ENCODE measurements at regions not wholly inside any gene's neighbourhood (a gene's known extent, or its start where the extent isn't known, plus 50 kb on each side); places are given as distances from the start of the nearest gene placed in this dataset.
"Not testable (repeated sequence)": the region's sequence is repeated elsewhere in the genome, so short reads cannot be mapped to it uniquely, and the experiment has no call there.

DNA sequence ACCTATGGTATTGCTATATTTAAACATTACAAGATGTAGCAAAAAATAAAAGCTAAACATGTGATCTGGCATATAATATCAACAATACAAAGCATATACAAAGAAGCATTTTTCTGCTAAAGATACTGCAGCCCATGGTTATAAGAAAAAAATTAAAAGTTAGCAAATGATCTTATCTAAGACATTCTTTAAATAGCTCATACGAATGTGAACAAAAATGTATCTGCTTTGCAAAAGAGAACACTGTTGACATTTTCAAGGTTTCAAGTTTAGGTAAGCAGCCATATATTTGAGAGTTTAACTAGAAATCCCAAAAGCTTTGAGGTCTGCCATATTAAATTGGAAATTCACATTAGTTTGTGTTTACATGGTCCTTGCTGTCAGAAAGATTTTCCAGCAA lies 301.0 kb upstream of the SLC39A10 start:
- peaks cover 7% of the 10 kb centered on the region; the same call in 1 of the 2 replicates for H3K4me1 ChIP-seq (ENCODE audit: control insufficient read depth, insufficient read depth, low read length)
- H3K36me3 ChIP-seq (ENCODE audit: control insufficient read depth, insufficient read depth, low read length) = no peaks in the 10 kb centered on the region
- H3K27ac ChIP-seq (ENCODE audit: low read depth, low read length) = no peak overlapping the region
- no peak overlapping the region for H3K9ac ChIP-seq (ENCODE audit: low read length)
- 0 out of 2 replicates have a peak, but pooled peaks cover 4% of the 10 kb centered on the region for H3K9me3 ChIP-seq (ENCODE audit: control insufficient read depth, insufficient read depth, low read depth, low read length)
- H3K4me3 ChIP-seq (ENCODE audit: low read depth, low read length) = no peak overlapping the region
- H3K27me3 ChIP-seq (ENCODE audit: control insufficient read depth, insufficient read depth, low read length) = no peaks in the 10 kb centered on the region

DNA sequence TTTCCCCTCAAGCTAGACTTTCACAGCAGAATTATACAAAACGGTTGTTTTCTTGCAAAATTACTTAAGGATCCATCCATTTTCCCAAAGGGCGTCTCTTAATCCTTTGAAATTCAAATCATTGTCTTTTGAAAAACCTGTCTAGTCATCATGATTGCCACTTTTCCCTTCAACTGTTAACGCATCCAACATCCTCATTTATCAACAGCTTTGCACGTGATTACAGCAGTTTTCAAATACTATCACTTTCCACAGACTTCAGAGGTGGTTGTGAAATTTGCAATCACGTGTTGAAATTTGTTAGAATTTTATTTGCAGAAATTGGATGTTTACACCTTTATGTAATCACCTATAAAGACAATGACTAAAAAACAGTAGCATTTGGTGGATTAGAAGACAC lies 304.4 kb upstream of the SLC39A10 start:
- Histone ChIP-seq H3K36me3 (ENCODE audit: control insufficient read depth, insufficient read depth, low read length) (no peaks in the 10 kb centered on the region), H3K4me3 (ENCODE audit: low read depth, low read length) (no peak overlapping the region), H3K9ac (ENCODE audit: low read length) (no peak overlapping the region), H3K27ac (ENCODE audit: low read depth, low read length) (peak overlapping the region; percentile 14; the same call in 1 of the 2 replicates), H3K4me1 (ENCODE audit: control insufficient read depth, insufficient read depth, low read length) (peaks cover 7% of the 10 kb centered on the region; the same call in 1 of the 2 replicates), H3K27me3 (ENCODE audit: control insufficient read depth, insufficient read depth, low read length) (no peaks in the 10 kb centered on the region), H3K9me3 (ENCODE audit: control insufficient read depth, insufficient read depth, low read depth, low read length) (0 out of 2 replicates have a peak, but pooled peaks cover 4% of the 10 kb centered on the region)

DNA sequence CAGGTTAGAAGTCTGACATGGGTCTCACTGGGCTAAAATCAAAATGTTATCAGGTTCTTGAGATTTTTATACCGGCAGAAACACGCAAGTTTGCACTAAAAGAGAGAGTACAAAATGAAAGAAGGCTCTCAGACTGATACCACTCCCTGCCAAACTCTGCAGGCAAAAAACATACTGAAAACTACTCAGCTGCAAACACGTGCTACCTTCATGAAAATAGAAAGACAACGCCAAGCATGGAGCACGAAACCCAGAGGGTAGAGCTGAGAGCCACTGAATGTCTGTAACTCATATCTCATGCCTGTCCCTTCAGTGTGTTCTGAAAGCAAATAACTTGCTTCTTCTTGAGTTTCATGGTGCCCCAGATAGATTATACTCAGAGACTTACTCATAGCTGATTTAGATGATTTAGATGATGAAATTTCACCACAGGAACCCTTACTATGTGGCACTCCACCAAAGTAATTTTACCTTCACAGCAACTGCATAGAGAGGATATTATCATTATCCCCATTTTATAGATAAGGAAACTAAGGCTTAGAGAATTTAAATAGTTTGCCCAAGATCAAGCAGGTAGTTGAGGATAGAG lies 313.0 kb upstream of the SLC39A10 start:
- Histone ChIP-seq H3K4me1 (ENCODE audit: control insufficient read depth, insufficient read depth, low read length) (no peaks in the 10 kb centered on the region), H3K36me3 (ENCODE audit: control insufficient read depth, insufficient read depth, low read length) (no peaks in the 10 kb centered on the region), H3K4me3 (ENCODE audit: low read depth, low read length) (no peak overlapping the region), H3K27ac (ENCODE audit: low read depth, low read length) (no peak overlapping the region), H3K9ac (ENCODE audit: low read length) (no peak overlapping the region), H3K9me3 (ENCODE audit: control insufficient read depth, insufficient read depth, low read depth, low read length) (no peaks in the 10 kb centered on the region), H3K27me3 (ENCODE audit: control insufficient read depth, insufficient read depth, low read length) (no peaks in the 10 kb centered on the region)

DNA sequence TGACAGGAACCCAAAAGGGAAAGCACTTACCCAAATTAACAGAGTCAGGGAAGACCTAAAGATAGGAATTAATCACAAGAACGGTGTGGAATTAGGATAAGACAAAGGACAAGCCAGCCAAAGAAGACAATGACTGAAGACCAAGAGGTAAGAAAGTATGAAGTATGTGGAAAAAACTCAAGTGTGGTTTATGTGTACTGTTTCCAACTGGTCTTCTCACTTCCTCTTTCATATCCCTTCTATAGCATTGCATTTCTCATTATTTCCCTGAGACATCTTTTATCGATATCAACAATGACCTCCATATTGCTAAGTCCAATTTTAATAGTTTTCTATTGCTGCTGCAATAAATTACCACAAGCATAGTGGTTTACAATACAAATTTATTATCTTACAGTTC lies 313.5 kb upstream of the SLC39A10 start:
- no peak overlapping the region for H3K9ac ChIP-seq (ENCODE audit: low read length)
- no peak overlapping the region for H3K27ac ChIP-seq (ENCODE audit: low read depth, low read length)
- no peaks in the 10 kb centered on the region for H3K36me3 ChIP-seq (ENCODE audit: control insufficient read depth, insufficient read depth, low read length)

DNA sequence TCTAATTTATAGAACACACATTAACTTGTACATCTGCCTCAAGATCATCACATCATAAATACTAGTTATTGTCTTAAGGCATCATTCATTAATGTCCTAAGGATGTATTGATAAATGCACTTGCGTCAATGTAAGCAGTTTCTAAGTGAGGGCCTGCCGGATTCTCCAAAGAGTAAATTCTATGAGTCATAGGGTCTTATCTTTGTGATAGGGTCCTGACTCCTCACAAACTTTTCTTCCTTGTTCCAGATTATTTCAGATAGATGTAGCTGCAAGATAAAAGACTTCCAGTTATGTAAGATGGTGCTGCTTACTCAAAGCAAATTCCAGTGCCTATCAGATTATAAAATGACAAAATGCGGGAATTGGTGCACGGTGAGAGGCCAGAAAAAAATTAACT lies 315.0 kb upstream of the SLC39A10 start:
- Histone ChIP-seq H3K9ac (ENCODE audit: low read length) (no peak overlapping the region), H3K36me3 (ENCODE audit: control insufficient read depth, insufficient read depth, low read length) (no peaks in the 10 kb centered on the region), H3K27me3 (ENCODE audit: control insufficient read depth, insufficient read depth, low read length) (no peaks in the 10 kb centered on the region), H3K27ac (ENCODE audit: low read depth, low read length) (no peak overlapping the region), H3K4me3 (ENCODE audit: low read depth, low read length) (no peak overlapping the region), H3K9me3 (ENCODE audit: control insufficient read depth, insufficient read depth, low read depth, low read length) (no peaks in the 10 kb centered on the region), H3K4me1 (ENCODE audit: control insufficient read depth, insufficient read depth, low read length) (no peaks in the 10 kb centered on the region)

More for the DNA sequence above, 313.5 kb upstream of the SLC39A10 start:
- no peak overlapping the region for H3K4me3 ChIP-seq (ENCODE audit: low read depth, low read length)
- H3K4me1 ChIP-seq (ENCODE audit: control insufficient read depth, insufficient read depth, low read length) = no peaks in the 10 kb centered on the region
- H3K9me3 ChIP-seq (ENCODE audit: control insufficient read depth, insufficient read depth, low read depth, low read length) = no peaks in the 10 kb centered on the region
- no peaks in the 10 kb centered on the region for H3K27me3 ChIP-seq (ENCODE audit: control insufficient read depth, insufficient read depth, low read length)

DNA sequence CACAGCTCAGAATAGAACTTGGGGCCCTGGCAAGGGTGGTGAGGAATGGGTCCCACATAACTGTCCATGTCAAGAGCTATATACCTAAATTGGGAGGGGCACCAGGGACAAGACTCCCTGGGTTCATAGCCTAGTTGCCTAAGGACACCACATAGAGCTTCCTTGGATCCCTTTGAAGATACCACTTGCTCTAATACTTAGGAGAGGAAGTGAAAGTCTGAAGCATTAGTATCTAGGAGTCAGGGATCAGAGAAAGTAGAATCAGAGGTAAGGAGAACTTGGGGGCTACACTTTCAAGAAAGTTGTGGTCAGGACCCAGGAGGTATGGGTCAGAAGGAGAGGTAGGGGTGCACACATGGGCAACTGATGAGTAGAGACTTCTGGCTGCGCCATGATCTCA lies 318.2 kb upstream of the SLC39A10 start:
- no peaks in the 10 kb centered on the region for H3K9me3 ChIP-seq (ENCODE audit: control insufficient read depth, insufficient read depth, low read depth, low read length)
- H3K27ac ChIP-seq (ENCODE audit: low read depth, low read length) = no peak overlapping the region
- no peaks in the 10 kb centered on the region for H3K4me1 ChIP-seq (ENCODE audit: control insufficient read depth, insufficient read depth, low read length)
- H3K36me3 ChIP-seq (ENCODE audit: control insufficient read depth, insufficient read depth, low read length) = no peaks in the 10 kb centered on the region
- no peak overlapping the region for H3K4me3 ChIP-seq (ENCODE audit: low read depth, low read length)
- H3K27me3 ChIP-seq (ENCODE audit: control insufficient read depth, insufficient read depth, low read length) = no peaks in the 10 kb centered on the region
- H3K9ac ChIP-seq (ENCODE audit: low read length) = no peak overlapping the region

DNA sequence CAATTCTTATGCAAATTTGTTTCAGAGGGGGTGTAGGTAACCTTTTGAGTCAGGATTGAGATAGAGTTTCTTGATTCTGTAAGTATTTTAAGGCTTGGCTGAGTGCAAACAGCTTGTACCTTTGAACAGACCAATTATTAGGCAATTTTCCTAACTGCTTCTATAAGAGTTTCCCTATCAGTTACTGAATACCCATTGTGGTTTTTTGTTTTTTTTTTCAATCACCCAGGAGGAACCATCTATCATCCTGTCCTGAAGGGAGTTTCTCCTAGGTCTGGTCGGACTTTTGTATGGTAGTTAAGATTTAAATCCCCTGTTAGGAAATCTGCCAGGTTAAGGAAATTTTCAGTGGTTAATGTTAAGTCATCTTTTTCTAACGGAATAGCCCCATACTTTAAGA lies 319.4 kb upstream of the SLC39A10 start:
- no peak overlapping the region for H3K4me3 ChIP-seq (ENCODE audit: low read depth, low read length)
- no peak overlapping the region for H3K27ac ChIP-seq (ENCODE audit: low read depth, low read length)
- no peak overlapping the region for H3K9ac ChIP-seq (ENCODE audit: low read length)
- no peaks in the 10 kb centered on the region for H3K27me3 ChIP-seq (ENCODE audit: control insufficient read depth, insufficient read depth, low read length)
- H3K36me3 ChIP-seq (ENCODE audit: control insufficient read depth, insufficient read depth, low read length) = no peaks in the 10 kb centered on the region
- H3K9me3 ChIP-seq (ENCODE audit: control insufficient read depth, insufficient read depth, low read depth, low read length) = no peaks in the 10 kb centered on the region
- H3K4me1 ChIP-seq (ENCODE audit: control insufficient read depth, insufficient read depth, low read length) = no peaks in the 10 kb centered on the region

DNA sequence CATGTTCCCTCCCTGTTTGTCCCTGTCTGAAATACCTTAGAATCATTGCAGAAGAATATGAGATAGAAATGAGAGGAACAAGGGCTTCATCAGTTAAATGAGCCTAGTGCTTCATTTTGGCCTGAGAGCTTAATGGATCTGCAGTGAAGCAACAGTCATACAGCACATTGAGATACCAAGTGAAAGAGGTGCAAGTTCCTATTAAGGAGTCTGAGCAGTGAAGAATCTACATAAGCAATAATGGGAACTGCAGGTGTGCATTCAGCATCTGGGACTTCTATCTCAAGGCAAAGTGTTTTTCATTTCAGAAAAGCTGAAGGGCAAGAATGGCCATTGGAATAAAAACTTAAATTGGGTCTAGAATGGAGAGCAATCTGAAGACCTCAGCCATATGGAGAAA lies 323.2 kb upstream of the SLC39A10 start:
- Histone ChIP-seq H3K27me3 (ENCODE audit: control insufficient read depth, insufficient read depth, low read length) (no peaks in the 10 kb centered on the region), H3K9me3 (ENCODE audit: control insufficient read depth, insufficient read depth, low read depth, low read length) (no peaks in the 10 kb centered on the region), H3K9ac (ENCODE audit: low read length) (no peak overlapping the region), H3K27ac (ENCODE audit: low read depth, low read length) (no peak overlapping the region), H3K4me1 (ENCODE audit: control insufficient read depth, insufficient read depth, low read length) (no peaks in the 10 kb centered on the region), H3K36me3 (ENCODE audit: control insufficient read depth, insufficient read depth, low read length) (no peaks in the 10 kb centered on the region), H3K4me3 (ENCODE audit: low read depth, low read length) (no peak overlapping the region)

DNA sequence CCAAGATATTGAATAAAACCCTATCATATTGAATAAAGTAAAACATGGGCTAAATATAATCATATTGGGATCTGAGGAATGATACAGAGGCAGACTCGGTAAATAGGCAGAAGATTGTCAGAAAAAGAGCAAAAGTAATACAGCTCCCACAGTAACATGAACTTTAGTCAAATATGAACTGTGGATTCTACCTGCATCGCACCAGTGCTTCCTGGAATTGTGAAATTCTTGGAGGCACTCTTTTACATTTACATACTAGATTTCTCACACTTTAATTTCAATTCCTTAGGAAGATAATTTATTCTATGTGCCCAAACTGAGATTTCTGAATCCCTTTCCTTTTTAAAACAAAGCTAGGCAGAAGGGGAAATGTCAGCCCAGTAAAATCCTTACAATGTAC lies 325.1 kb upstream of the SLC39A10 start:
- H3K36me3 ChIP-seq (ENCODE audit: control insufficient read depth, insufficient read depth, low read length) = no peaks in the 10 kb centered on the region
- H3K27me3 ChIP-seq (ENCODE audit: control insufficient read depth, insufficient read depth, low read length) = no peaks in the 10 kb centered on the region
- H3K9ac ChIP-seq (ENCODE audit: low read length) = no peak overlapping the region
- H3K4me1 ChIP-seq (ENCODE audit: control insufficient read depth, insufficient read depth, low read length) = no peaks in the 10 kb centered on the region
- no peak overlapping the region for H3K4me3 ChIP-seq (ENCODE audit: low read depth, low read length)
- no peak overlapping the region for H3K27ac ChIP-seq (ENCODE audit: low read depth, low read length)
- no peaks in the 10 kb centered on the region for H3K9me3 ChIP-seq (ENCODE audit: control insufficient read depth, insufficient read depth, low read depth, low read length)

DNA sequence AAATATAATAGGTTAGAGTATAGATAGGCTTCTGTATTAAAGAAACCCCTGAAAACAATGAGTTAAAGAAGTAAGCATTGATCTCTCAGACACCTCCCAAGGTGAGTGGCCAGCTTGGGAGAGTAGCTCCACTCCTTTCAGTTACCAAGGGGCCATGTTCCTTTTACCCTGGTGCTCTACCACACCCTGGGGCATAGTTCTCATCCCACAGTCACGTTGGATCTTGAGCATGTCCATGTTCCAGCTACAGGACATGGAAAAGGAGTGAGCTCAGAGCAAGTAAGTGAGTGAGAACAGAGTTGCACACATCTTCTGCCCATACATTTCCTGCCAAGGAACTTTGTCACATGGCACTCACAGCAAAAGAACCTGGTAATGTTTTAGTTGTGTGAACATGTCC lies 325.9 kb upstream of the SLC39A10 start:
- Histone ChIP-seq H3K4me1 (ENCODE audit: control insufficient read depth, insufficient read depth, low read length) (no peaks in the 10 kb centered on the region), H3K4me3 (ENCODE audit: low read depth, low read length) (no peak overlapping the region), H3K9ac (ENCODE audit: low read length) (no peak overlapping the region), H3K27me3 (ENCODE audit: control insufficient read depth, insufficient read depth, low read length) (no peaks in the 10 kb centered on the region), H3K36me3 (ENCODE audit: control insufficient read depth, insufficient read depth, low read length) (no peaks in the 10 kb centered on the region), H3K27ac (ENCODE audit: low read depth, low read length) (no peak overlapping the region), H3K9me3 (ENCODE audit: control insufficient read depth, insufficient read depth, low read depth, low read length) (no peaks in the 10 kb centered on the region)

DNA sequence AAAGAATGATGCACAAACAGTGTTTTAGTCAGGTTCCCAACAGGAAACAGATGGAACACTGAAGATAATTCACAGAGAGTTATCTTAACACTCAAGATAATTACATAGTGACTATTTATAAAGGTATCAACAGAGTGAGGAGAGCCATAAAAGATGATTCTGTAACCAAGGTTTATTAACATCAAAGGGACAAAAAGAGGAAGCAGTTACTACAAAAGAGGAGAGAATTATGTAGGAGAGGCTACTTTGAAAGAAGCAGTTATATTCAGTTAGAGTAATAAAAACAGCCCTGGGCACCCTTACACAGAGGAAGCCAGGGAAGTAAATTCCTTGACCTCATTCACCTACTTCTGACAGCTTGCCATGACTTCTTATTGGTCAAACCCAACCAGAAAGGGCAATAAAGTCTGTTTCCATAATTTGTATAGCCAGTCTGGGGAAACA lies 326.5 kb upstream of the SLC39A10 start:
- no peaks in the 10 kb centered on the region for H3K9me3 ChIP-seq (ENCODE audit: control insufficient read depth, insufficient read depth, low read depth, low read length)
- no peak overlapping the region for H3K27ac ChIP-seq (ENCODE audit: low read depth, low read length)
- H3K4me1 ChIP-seq (ENCODE audit: control insufficient read depth, insufficient read depth, low read length) = no peaks in the 10 kb centered on the region
- H3K27me3 ChIP-seq (ENCODE audit: control insufficient read depth, insufficient read depth, low read length) = no peaks in the 10 kb centered on the region
- no peaks in the 10 kb centered on the region for H3K36me3 ChIP-seq (ENCODE audit: control insufficient read depth, insufficient read depth, low read length)
- H3K9ac ChIP-seq (ENCODE audit: low read length) = no peak overlapping the region
- no peak overlapping the region for H3K4me3 ChIP-seq (ENCODE audit: low read depth, low read length)

DNA sequence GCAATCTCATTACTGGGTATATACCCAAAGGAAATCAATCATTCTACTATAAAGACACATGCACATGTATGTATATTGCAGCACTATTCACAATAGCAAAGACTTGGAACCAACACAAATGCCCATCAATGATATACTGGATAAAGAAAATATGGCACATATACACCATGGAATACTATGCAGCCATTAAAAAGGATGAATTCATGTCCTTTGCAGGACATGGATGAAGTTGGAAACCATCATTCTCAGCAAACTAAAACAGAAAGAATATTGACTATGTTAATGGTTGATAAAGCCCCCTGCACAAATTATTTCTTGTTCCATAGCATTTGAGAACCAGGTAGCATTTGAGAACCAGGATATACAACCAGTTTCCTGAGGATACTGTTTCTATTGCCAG lies 327.2 kb upstream of the SLC39A10 start:
- not testable (repeated sequence) for H3K9me3 ChIP-seq (ENCODE audit: control insufficient read depth, insufficient read depth, low read depth, low read length); H3K9ac ChIP-seq (ENCODE audit: low read length); H3K4me3 ChIP-seq (ENCODE audit: low read depth, low read length); H3K36me3 ChIP-seq (ENCODE audit: control insufficient read depth, insufficient read depth, low read length); H3K4me1 ChIP-seq (ENCODE audit: control insufficient read depth, insufficient read depth, low read length); H3K27me3 ChIP-seq (ENCODE audit: control insufficient read depth, insufficient read depth, low read length); H3K27ac ChIP-seq (ENCODE audit: low read depth, low read length)
